ENCODE measurements at regions not wholly inside any gene's neighbourhood (a gene's known extent, or its start where the extent isn't known, plus 50 kb on each side); places are given as distances from the start of the nearest gene placed in this dataset.

- H3K36me3 ChIP-seq (ENCODE audit: insufficient read depth, low read length) = no peaks in the 10 kb centered on the region
- no peaks in the 10 kb centered on the region for H3K9me3 ChIP-seq (ENCODE audit: control insufficient read depth, insufficient read depth, low read length)
- peaks cover 6% of the 10 kb centered on the region; the same call in 1 of the 2 replicates for H3K4me1 ChIP-seq (ENCODE audit: insufficient read depth, low read length)
- H3K9ac ChIP-seq (ENCODE audit: low read depth, low read length) = peak overlapping the region; percentile 57; the same call in 1 of the 2 replicates
These were observed 494.9 kb downstream of the FOXO1 start for GRCh38 chr13:40171566-40171965.

- Histone ChIP-seq H3K9me3 (ENCODE audit: control insufficient read depth, insufficient read depth, low read length) (no peaks in the 10 kb centered on the region), H3K36me3 (ENCODE audit: insufficient read depth, low read length) (no peaks in the 10 kb centered on the region), H3K4me1 (ENCODE audit: insufficient read depth, low read length) (peaks cover 6% of the 10 kb centered on the region; the same call in 1 of the 2 replicates), H3K9ac (ENCODE audit: low read depth, low read length) (peak overlapping the region; percentile 57)
These were observed 494.3 kb downstream of the FOXO1 start for GRCh38 chr13:40172149-40172591.

GRCh38 chr13:40172878-40173277 lies 493.6 kb downstream of the FOXO1 start:
- Histone ChIP-seq H3K9ac (ENCODE audit: low read depth, low read length) (no peak overlapping the region), H3K9me3 (ENCODE audit: control insufficient read depth, insufficient read depth, low read length) (no peaks in the 10 kb centered on the region), H3K4me1 (ENCODE audit: insufficient read depth, low read length) (peaks cover 6% of the 10 kb centered on the region; the same call in 1 of the 2 replicates), H3K36me3 (ENCODE audit: insufficient read depth, low read length) (no peaks in the 10 kb centered on the region)

- Histone ChIP-seq H3K4me1 (ENCODE audit: insufficient read depth, low read length) (peaks cover 6% of the 10 kb centered on the region; the same call in 1 of the 2 replicates), H3K9ac (ENCODE audit: low read depth, low read length) (no peak overlapping the region)
These were observed 490.8 kb downstream of the FOXO1 start for GRCh38 chr13:40175639-40176038.

GRCh38 chr13:40176242-40176641 lies 490.2 kb downstream of the FOXO1 start:
- Histone ChIP-seq H3K4me1 (ENCODE audit: insufficient read depth, low read length) (peaks cover 6% of the 10 kb centered on the region; the same call in 1 of the 2 replicates), H3K36me3 (ENCODE audit: insufficient read depth, low read length) (no peaks in the 10 kb centered on the region), H3K9ac (ENCODE audit: low read depth, low read length) (no peak overlapping the region), H3K9me3 (ENCODE audit: control insufficient read depth, insufficient read depth, low read length) (no peaks in the 10 kb centered on the region)

More at GRCh38 chr13:40175639-40176038, 490.8 kb downstream of the FOXO1 start:
- H3K36me3 ChIP-seq (ENCODE audit: insufficient read depth, low read length) = no peaks in the 10 kb centered on the region
- no peaks in the 10 kb centered on the region for H3K9me3 ChIP-seq (ENCODE audit: control insufficient read depth, insufficient read depth, low read length)

- H3K9ac ChIP-seq (ENCODE audit: low read depth, low read length) = no peak overlapping the region
- H3K9me3 ChIP-seq (ENCODE audit: control insufficient read depth, insufficient read depth, low read length) = no peaks in the 10 kb centered on the region
- no peaks in the 10 kb centered on the region for H3K36me3 ChIP-seq (ENCODE audit: insufficient read depth, low read length)
- no peaks in the 10 kb centered on the region for H3K4me1 ChIP-seq (ENCODE audit: insufficient read depth, low read length)
These were observed 488.3 kb downstream of the FOXO1 start for GRCh38 chr13:40178130-40178529.

GRCh38 chr13:40179445-40180281 lies 486.8 kb downstream of the FOXO1 start:
- H3K9ac ChIP-seq (ENCODE audit: low read depth, low read length) = no peak overlapping the region
- no peaks in the 10 kb centered on the region for H3K9me3 ChIP-seq (ENCODE audit: control insufficient read depth, insufficient read depth, low read length)
- H3K4me1 ChIP-seq (ENCODE audit: insufficient read depth, low read length) = no peaks in the 10 kb centered on the region
- no peaks in the 10 kb centered on the region for H3K36me3 ChIP-seq (ENCODE audit: insufficient read depth, low read length)

- H3K9me3 ChIP-seq (ENCODE audit: control insufficient read depth, insufficient read depth, low read length) = no peaks in the 10 kb centered on the region
- H3K9ac ChIP-seq (ENCODE audit: low read depth, low read length) = no peak overlapping the region
- H3K4me1 ChIP-seq (ENCODE audit: insufficient read depth, low read length) = no peaks in the 10 kb centered on the region
- no peaks in the 10 kb centered on the region for H3K36me3 ChIP-seq (ENCODE audit: insufficient read depth, low read length)
These were observed 485.7 kb downstream of the FOXO1 start for GRCh38 chr13:40180776-40181175.

- no peak overlapping the region for H3K9ac ChIP-seq (ENCODE audit: low read depth, low read length)
- no peaks in the 10 kb centered on the region for H3K4me1 ChIP-seq (ENCODE audit: insufficient read depth, low read length)
- no peaks in the 10 kb centered on the region for H3K9me3 ChIP-seq (ENCODE audit: control insufficient read depth, insufficient read depth, low read length)
- no peaks in the 10 kb centered on the region for H3K36me3 ChIP-seq (ENCODE audit: insufficient read depth, low read length)
These were observed 485.1 kb downstream of the FOXO1 start for GRCh38 chr13:40181203-40181845.

GRCh38 chr13:40182591-40182990 lies 483.9 kb downstream of the FOXO1 start:
- Histone ChIP-seq H3K9me3 (ENCODE audit: control insufficient read depth, insufficient read depth, low read length) (no peaks in the 10 kb centered on the region), H3K36me3 (ENCODE audit: insufficient read depth, low read length) (no peaks in the 10 kb centered on the region), H3K4me1 (ENCODE audit: insufficient read depth, low read length) (no peaks in the 10 kb centered on the region), H3K9ac (ENCODE audit: low read depth, low read length) (no peak overlapping the region)

GRCh38 chr13:40185414-40185813 lies 481.0 kb downstream of the FOXO1 start:
- Histone ChIP-seq H3K4me1 (ENCODE audit: insufficient read depth, low read length) (peaks cover 8% of the 10 kb centered on the region), H3K9me3 (ENCODE audit: control insufficient read depth, insufficient read depth, low read length) (no peaks in the 10 kb centered on the region), H3K36me3 (ENCODE audit: insufficient read depth, low read length) (no peaks in the 10 kb centered on the region), H3K9ac (ENCODE audit: low read depth, low read length) (no peak overlapping the region)

- no peaks in the 10 kb centered on the region for H3K36me3 ChIP-seq (ENCODE audit: insufficient read depth, low read length)
- H3K9me3 ChIP-seq (ENCODE audit: control insufficient read depth, insufficient read depth, low read length) = no peaks in the 10 kb centered on the region
- H3K4me1 ChIP-seq (ENCODE audit: insufficient read depth, low read length) = peaks cover 15% of the 10 kb centered on the region
- no peak overlapping the region for H3K9ac ChIP-seq (ENCODE audit: low read depth, low read length)
These were observed 480.4 kb downstream of the FOXO1 start for GRCh38 chr13:40186041-40186440.

GRCh38 chr13:40186626-40187323 lies 479.7 kb downstream of the FOXO1 start:
- no peaks in the 10 kb centered on the region for H3K36me3 ChIP-seq (ENCODE audit: insufficient read depth, low read length)
- H3K4me1 ChIP-seq (ENCODE audit: insufficient read depth, low read length) = peaks cover 15% of the 10 kb centered on the region
- no peak overlapping the region for H3K9ac ChIP-seq (ENCODE audit: low read depth, low read length)
- H3K9me3 ChIP-seq (ENCODE audit: control insufficient read depth, insufficient read depth, low read length) = no peaks in the 10 kb centered on the region

- Histone ChIP-seq H3K9ac (ENCODE audit: low read depth, low read length) (no peak overlapping the region), H3K36me3 (ENCODE audit: insufficient read depth, low read length) (no peaks in the 10 kb centered on the region), H3K4me1 (ENCODE audit: insufficient read depth, low read length) (peaks cover 15% of the 10 kb centered on the region), H3K9me3 (ENCODE audit: control insufficient read depth, insufficient read depth, low read length) (no peaks in the 10 kb centered on the region)
These were observed 479.1 kb downstream of the FOXO1 start for GRCh38 chr13:40187324-40187795.

Measured in ES-I3 (cell line).